ENCODE measurements at regions not wholly inside any gene's neighbourhood (a gene's known extent, or its start where the extent isn't known, plus 50 kb on each side); places are given as distances from the start of the nearest gene placed in this dataset.
"Not testable (repeated sequence)": the region's sequence is repeated elsewhere in the genome, so short reads cannot be mapped to it uniquely, and the experiment has no call there.

GRCh38 chr2:111251711-111252110 is 131.0 kb downstream of the BCL2L11 start:
- DNase-seq (ENCODE audit: low spot score) = no peak

- no peak for DNase-seq (ENCODE audit: low spot score)
These were observed 131.7 kb downstream of the BCL2L11 start for GRCh38 chr2:111252436-111252835.

- not testable (repeated sequence) for DNase-seq (ENCODE audit: low spot score)
These were observed 134.2 kb downstream of the BCL2L11 start for GRCh38 chr2:111254916-111255315.

- not testable (repeated sequence) for DNase-seq (ENCODE audit: low spot score)
These were observed 135.9 kb downstream of the BCL2L11 start for GRCh38 chr2:111256628-111257027.

GRCh38 chr2:111257607-111258006 is 136.9 kb downstream of the BCL2L11 start:
- not testable (repeated sequence) for DNase-seq (ENCODE audit: low spot score)

- DNase-seq (ENCODE audit: low spot score) = not testable (repeated sequence)
These were observed 137.6 kb downstream of the BCL2L11 start for GRCh38 chr2:111258318-111258717.

- not testable (repeated sequence) for DNase-seq (ENCODE audit: low spot score)
These were observed 142.1 kb downstream of the BCL2L11 start for GRCh38 chr2:111262627-111263379.

- DNase-seq (ENCODE audit: low spot score) = not testable (repeated sequence)
These were observed 142.8 kb downstream of the BCL2L11 start for GRCh38 chr2:111263380-111264017.

GRCh38 chr2:111264956-111265355 is 144.2 kb downstream of the BCL2L11 start:
- DNase-seq (ENCODE audit: low spot score) = not testable (repeated sequence)

GRCh38 chr2:111266556-111266955 is 145.8 kb downstream of the BCL2L11 start:
- not testable (repeated sequence) for DNase-seq (ENCODE audit: low spot score)

- not testable (repeated sequence) for DNase-seq (ENCODE audit: low spot score)
These were observed 146.3 kb downstream of the BCL2L11 start for GRCh38 chr2:111267038-111267437.

GRCh38 chr2:111269761-111270323 is 149.1 kb downstream of the BCL2L11 start:
- not testable (repeated sequence) for DNase-seq (ENCODE audit: low spot score)

- DNase-seq (ENCODE audit: low spot score) = not testable (repeated sequence)
These were observed 149.9 kb downstream of the BCL2L11 start for GRCh38 chr2:111270569-111270968.

- DNase-seq (ENCODE audit: low spot score) = not testable (repeated sequence)
These were observed 151.1 kb downstream of the BCL2L11 start for GRCh38 chr2:111271647-111272304.

- not testable (repeated sequence) for DNase-seq (ENCODE audit: low spot score)
These were observed 152.3 kb downstream of the BCL2L11 start for GRCh38 chr2:111273007-111273406.

- DNase-seq (ENCODE audit: low spot score) = not testable (repeated sequence)
These were observed 154.5 kb downstream of the BCL2L11 start for GRCh38 chr2:111275047-111275853.

- DNase-seq (ENCODE audit: low spot score) = not testable (repeated sequence)
These were observed 155.1 kb downstream of the BCL2L11 start for GRCh38 chr2:111275854-111276171.

GRCh38 chr2:111278133-111278532 is 157.4 kb downstream of the BCL2L11 start:
- DNase-seq (ENCODE audit: low spot score) = not testable (repeated sequence)

- DNase-seq (ENCODE audit: low spot score) = not testable (repeated sequence)
These were observed 160.1 kb downstream of the BCL2L11 start for GRCh38 chr2:111280709-111281286.

- DNase-seq (ENCODE audit: low spot score) = not testable (repeated sequence)
These were observed 161.4 kb downstream of the BCL2L11 start for GRCh38 chr2:111282162-111282561.
